ENCODE measurements at regions not wholly inside any gene's neighbourhood (a gene's known extent, or its start where the extent isn't known, plus 50 kb on each side); places are given as distances from the start of the nearest gene placed in this dataset.

GRCh38 chr5:56367748-56368147, 134.6 kb upstream of the ANKRD55 start:
- TF ChIP-seq POLR2A (IDR thresholded peaks at IDR 0.05) (no peak), CTCF (IDR thresholded peaks at IDR 0.05) (no peak)

All from right lobe of liver (tissue), 4 donors.